Mesenchymal stem cell (in vitro differentiated cells and primary cell): ENCODE measurements at regions not wholly inside any gene's neighbourhood (a gene's known extent, or its start where the extent isn't known, plus 50 kb on each side); places are given as distances from the start of the nearest gene placed in this dataset.

Experiments
- DNase-seq: peaks from one replicate; pipeline ENCODE4 v3.0.0-alpha.2; 2013
- H2AFZ ChIP-seq: one replicate; pipeline ENCODE4 v1.6.1; 2013; ENCODE audit warnings: low read depth, mild to moderate bottlenecking, control low read depth, inconsistent platforms, low read length, moderate library complexity
- H2AK5ac ChIP-seq: 2 replicates; pipeline ENCODE4 v1.6.1; 2013; ENCODE audit warnings: low read length, moderate library complexity, mild to moderate bottlenecking, inconsistent platforms; ENCODE audit not compliant: severe bottlenecking
- H2BK120ac ChIP-seq: one replicate; pipeline ENCODE4 v1.6.1; 2013; ENCODE audit warnings: low read depth, mild to moderate bottlenecking, inconsistent platforms, low read length, moderate library complexity
- H2BK12ac ChIP-seq, 2 experiments: one replicate each; pipeline ENCODE4 v1.6.1; 2013; ENCODE audit warnings: inconsistent platforms in 2 of 2, low read length in 2 of 2, mild to moderate bottlenecking in 2 of 2, moderate library complexity in 2 of 2, control low read depth in 1 of 2
- H2BK15ac ChIP-seq: one replicate; pipeline ENCODE4 v1.6.1; 2013; ENCODE audit warnings: mild to moderate bottlenecking, low read depth, inconsistent platforms; ENCODE audit not compliant: poor library complexity, severe bottlenecking
- H2BK5ac ChIP-seq: 2 replicates; pipeline ENCODE4 v1.6.1; 2013; ENCODE audit warnings: low read depth, mild to moderate bottlenecking, low read length, control low read depth, inconsistent platforms; ENCODE audit not compliant: poor library complexity, severe bottlenecking
- H3K14ac ChIP-seq, 2 experiments: one replicate each; pipeline ENCODE4 v1.6.1; 2013; ENCODE audit warnings: inconsistent platforms in 2 of 2, low read length in 2 of 2, control low read depth in 1 of 2, mild to moderate bottlenecking in 1 of 2, moderate library complexity in 1 of 2
- H3K18ac ChIP-seq, 2 experiments: one replicate each; pipeline ENCODE4 v1.6.1; 2013; ENCODE audit warnings: inconsistent platforms in 2 of 2, low read length in 2 of 2, control low read depth in 1 of 2, low read depth in 1 of 2, mild to moderate bottlenecking in 1 of 2
- H3K23ac ChIP-seq, 2 experiments: one replicate each; pipeline ENCODE4 v1.6.1; 2013; ENCODE audit warnings: inconsistent platforms in 2 of 2, low read length in 2 of 2, mild to moderate bottlenecking in 2 of 2, moderate library complexity in 2 of 2, control low read depth in 1 of 2
- H3K27ac ChIP-seq: 2 replicates; pipeline ENCODE4 v1.5.1; 2013; ENCODE audit warnings: mild to moderate bottlenecking, moderate library complexity, low read length, control low read depth, inconsistent platforms; ENCODE audit not compliant: poor library complexity, severe bottlenecking
- H3K27me3 ChIP-seq, 2 experiments: 2 replicates each; pipeline versions ENCODE4 v1.6.1 to v1.7.0; 2013; ENCODE audit warnings: low read length in 2 of 2, mild to moderate bottlenecking in 2 of 2, moderate library complexity in 2 of 2, control low read depth in 1 of 2, inconsistent platforms in 1 of 2; ENCODE audit not compliant: control insufficient read depth in 1 of 2, insufficient read depth in 1 of 2
- H3K36me3 ChIP-seq, 2 experiments: 2 replicates each; pipeline versions ENCODE4 v1.6.1 to v1.7.0; 2013; ENCODE audit warnings: low read length in 2 of 2, control low read depth in 1 of 2, inconsistent platforms in 1 of 2, low read depth in 1 of 2, mild to moderate bottlenecking in 1 of 2; ENCODE audit not compliant: insufficient read depth in 2 of 2, control insufficient read depth in 1 of 2
- H3K4ac ChIP-seq, 2 experiments: one replicate each; pipeline ENCODE4 v1.6.1; 2013; ENCODE audit warnings: inconsistent platforms in 2 of 2, low read length in 2 of 2, mild to moderate bottlenecking in 2 of 2, moderate library complexity in 2 of 2, control low read depth in 1 of 2, low read depth in 1 of 2
- H3K4me1 ChIP-seq: 2 replicates; pipeline ENCODE4 v1.6.1; 2013; ENCODE audit warnings: low read depth, low read length, control low read depth; ENCODE audit not compliant: control insufficient read depth, insufficient read depth
- H3K4me2 ChIP-seq: 2 replicates; pipeline ENCODE4 v1.6.1; 2013; ENCODE audit warnings: low read length, mild to moderate bottlenecking, inconsistent platforms; ENCODE audit not compliant: poor library complexity, severe bottlenecking
- H3K4me3 ChIP-seq, 2 experiments: 2 replicates each; pipeline versions ENCODE4 v1.5.1 to v1.7.0; 2013; ENCODE audit warnings: low read length in 2 of 2, mild to moderate bottlenecking in 2 of 2, control low read depth in 1 of 2, low read depth in 1 of 2; ENCODE audit not compliant: insufficient read depth in 1 of 2
- H3K79me1 ChIP-seq: replicated peaks from 2 replicates; pipeline ENCODE4 v1.6.1; 2013; ENCODE audit warnings: mild to moderate bottlenecking, control low read depth, low read length, inconsistent platforms; ENCODE audit not compliant: poor library complexity, severe bottlenecking
- H3K9ac ChIP-seq: 2 replicates; pipeline ENCODE4 v1.7.0; 2013; ENCODE audit warnings: mild to moderate bottlenecking, low read length, moderate library complexity
- H3K9me3 ChIP-seq: 2 replicates; pipeline ENCODE4 v1.7.0; 2013; ENCODE audit warnings: mild to moderate bottlenecking, low read length; ENCODE audit not compliant: control insufficient read depth
- H4K8ac ChIP-seq: one replicate; pipeline ENCODE4 v1.6.1; 2013; ENCODE audit warnings: inconsistent platforms, mild to moderate bottlenecking, low read length, moderate library complexity
- H4K91ac ChIP-seq: one replicate; pipeline ENCODE4 v1.6.1; 2013; ENCODE audit warnings: mild to moderate bottlenecking, low read length, inconsistent platforms
- WGBS: methylation state at CpG from one replicate; pipeline ENCODE4 v1.1.7; 2013; ENCODE audit warnings: mixed read lengths; 5-methylcytosine and 5-hydroxymethylcytosine counted together

DNA sequence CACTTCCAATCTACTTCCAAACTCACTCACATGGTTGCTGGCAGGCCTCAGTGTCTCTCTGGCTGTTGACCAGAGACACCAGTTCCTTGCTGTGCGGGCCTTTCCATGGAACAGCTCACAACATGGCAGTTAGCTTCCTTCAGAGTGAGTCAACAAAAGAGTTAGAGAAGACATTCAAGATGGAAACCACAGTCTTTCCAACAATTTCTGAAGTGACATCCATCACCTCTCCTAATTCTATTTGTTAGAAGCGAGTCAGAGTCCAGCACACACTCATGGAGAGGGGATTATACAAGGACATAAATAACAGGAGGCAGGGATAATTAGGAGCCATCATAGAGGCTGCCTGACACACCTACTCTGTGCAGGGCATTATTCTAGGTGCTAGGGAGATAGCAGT, 62.5 kb upstream of the TMEM164 start:
- no peak overlapping the region for H2BK12ac ChIP-seq
- H3K36me3 ChIP-seq, result no peaks in the 10 kb centered on the region
- DNase-seq, result no peak
- no peaks in the 10 kb centered on the region for H3K4me1 ChIP-seq
- H2AK5ac ChIP-seq, result no peak overlapping the region
- H3K18ac ChIP-seq, result no peak overlapping the region
- no peaks in the 10 kb centered on the region for H3K79me1 ChIP-seq
- no peak overlapping the region for H4K8ac ChIP-seq
- H3K23ac ChIP-seq, result no peak overlapping the region
- H3K4me3 ChIP-seq, result no peak overlapping the region
- WGBS, result 75% methylated on average over 1 of the region's 2 CpGs
- H2BK15ac ChIP-seq, result no peak overlapping the region
- no peak overlapping the region for H3K4me2 ChIP-seq
- no peak overlapping the region for H3K27ac ChIP-seq
- H3K4ac ChIP-seq, result no peak overlapping the region
- no peak overlapping the region for H2BK5ac ChIP-seq
- H3K27me3 ChIP-seq, result peaks cover 0 to 64% of the 10 kb centered on the region in 2 experiments
- H2BK120ac ChIP-seq, result no peak overlapping the region
- H3K9me3 ChIP-seq, result no peaks in the 10 kb centered on the region
- no peak overlapping the region for H4K91ac ChIP-seq
- H2AFZ ChIP-seq, result no peak overlapping the region
- H3K14ac ChIP-seq, result no peak overlapping the region
- H3K9ac ChIP-seq, result no peak overlapping the region

DNA sequence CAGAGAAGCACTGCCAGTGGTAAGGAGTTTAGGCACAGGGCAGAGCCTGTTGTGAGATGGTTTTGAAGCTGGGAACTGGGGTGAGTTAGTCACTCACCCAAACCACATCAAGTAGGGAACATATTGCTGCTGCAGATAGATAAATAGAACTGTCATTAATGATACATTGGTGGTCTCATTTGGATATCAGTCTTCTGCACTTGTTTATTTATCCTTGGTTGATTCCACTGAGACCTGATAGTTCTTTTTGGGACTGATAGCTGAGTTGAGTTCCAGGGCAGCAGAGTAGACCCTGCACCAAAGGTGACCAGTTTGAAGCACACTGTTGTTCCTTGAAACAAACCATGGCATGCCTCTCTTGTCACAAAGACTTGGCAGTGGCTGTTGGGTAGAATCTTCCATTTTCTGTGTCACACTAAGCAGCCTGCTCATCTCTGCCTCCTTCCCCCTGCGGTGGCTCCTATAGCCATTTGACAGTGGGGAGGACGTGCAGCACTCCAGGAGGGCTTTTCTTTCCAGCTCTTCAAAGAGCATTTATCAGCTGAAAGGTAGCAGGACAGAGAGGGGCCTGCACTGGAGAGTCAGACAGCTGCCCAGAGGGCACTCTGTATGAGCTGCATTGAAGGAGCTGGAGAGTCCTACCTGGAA, 59.7 kb upstream of the TMEM164 start:
- DNase-seq, result no peak
- Histone ChIP-seq H2BK5ac (no peak overlapping the region), H2BK15ac (no peak overlapping the region), H3K4ac (no peak overlapping the region), H3K23ac (no peak overlapping the region), H3K14ac (no peak overlapping the region), H3K27ac (no peak overlapping the region), H2AK5ac (no peak overlapping the region), H3K9me3 (no peaks in the 10 kb centered on the region), H2AFZ (no peak overlapping the region), H3K18ac (no peak overlapping the region), H3K27me3 (peaks cover 0 to 70% of the 10 kb centered on the region in 2 experiments), H4K8ac (no peak overlapping the region), H3K4me2 (no peak overlapping the region), H3K9ac (no peak overlapping the region), H3K4me1 (no peaks in the 10 kb centered on the region), H3K36me3 (no peaks in the 10 kb centered on the region), H2BK120ac (no peak overlapping the region), H3K4me3 (no peak overlapping the region), H2BK12ac (no peak overlapping the region), H3K79me1 (no peaks in the 10 kb centered on the region), H4K91ac (no peak overlapping the region)
- WGBS, result no CpG with 5 or more reads among the region's 2 CpGs

DNA sequence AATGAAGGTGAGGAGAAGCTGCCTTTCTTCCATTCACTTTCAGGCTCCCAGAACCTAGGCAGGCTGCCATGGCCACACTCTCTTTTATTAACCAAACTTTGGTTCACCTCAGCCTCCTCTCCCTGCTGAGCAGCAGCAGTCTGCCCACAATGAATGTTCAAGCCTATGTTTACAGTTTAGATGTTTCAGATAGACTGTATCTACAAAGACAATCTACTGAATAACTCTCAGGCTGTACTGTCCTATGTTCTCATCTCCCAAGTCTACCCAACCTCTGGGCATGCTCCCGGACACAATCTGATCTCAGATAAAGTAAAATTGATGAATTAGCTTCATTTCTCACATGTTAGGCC, 59.2 kb upstream of the TMEM164 start:
- no peak overlapping the region for H4K91ac ChIP-seq
- peaks cover 0 to 67% of the 10 kb centered on the region in 2 experiments for H3K27me3 ChIP-seq

DNA sequence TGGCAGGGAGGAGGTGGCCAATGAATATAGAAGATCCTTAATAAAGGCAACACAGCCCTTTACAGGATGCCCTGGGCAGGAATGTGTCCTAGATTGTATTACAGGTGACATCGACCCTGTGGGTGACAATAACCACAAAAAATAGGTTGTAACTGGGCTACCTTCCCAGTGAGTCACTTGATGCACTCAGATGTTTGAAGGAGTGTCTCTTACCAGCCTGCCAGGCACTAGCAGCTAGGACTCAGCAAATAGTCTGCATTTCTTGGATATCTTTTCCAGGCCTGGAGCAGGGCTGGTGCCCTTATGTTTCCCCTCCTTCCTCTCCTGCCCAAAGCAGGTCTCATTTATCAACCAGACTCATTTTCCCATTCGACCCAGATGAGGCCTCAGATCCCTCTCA, 50.9 kb upstream of the TMEM164 start:
- H3K27me3 ChIP-seq, result peaks cover 0 to 6% of the 10 kb centered on the region in 2 experiments
- H2BK15ac ChIP-seq, result no peak overlapping the region
- H3K14ac ChIP-seq, result no peak overlapping the region
- no peak for DNase-seq
- no peaks in the 10 kb centered on the region for H3K79me1 ChIP-seq
- 71% methylated on average over 2 of the region's 2 CpGs for WGBS
- no peaks in the 10 kb centered on the region for H3K36me3 ChIP-seq
- H2BK5ac ChIP-seq, result no peak overlapping the region
- H3K18ac ChIP-seq, result no peak overlapping the region
- H3K23ac ChIP-seq, result no peak overlapping the region
- H3K9ac ChIP-seq, result no peak overlapping the region
- no peaks in the 10 kb centered on the region for H3K9me3 ChIP-seq
- no peak overlapping the region for H2BK12ac ChIP-seq
- no peak overlapping the region for H3K4me3 ChIP-seq
- H3K27ac ChIP-seq, result no peak overlapping the region
- H4K91ac ChIP-seq, result no peak overlapping the region
- H2BK120ac ChIP-seq, result no peak overlapping the region
- H3K4ac ChIP-seq, result no peak overlapping the region
- H3K4me2 ChIP-seq, result no peak overlapping the region
- H4K8ac ChIP-seq, result no peak overlapping the region
- H3K4me1 ChIP-seq, result no peaks in the 10 kb centered on the region
- H2AFZ ChIP-seq, result no peak overlapping the region
- no peak overlapping the region for H2AK5ac ChIP-seq

More for the DNA sequence above, 59.2 kb upstream of the TMEM164 start:
- 71% methylated on average over 1 of the region's 1 CpG for WGBS
- Histone ChIP-seq H3K18ac (no peak overlapping the region), H3K9ac (no peak overlapping the region), H2BK120ac (no peak overlapping the region), H3K36me3 (no peaks in the 10 kb centered on the region), H2BK15ac (no peak overlapping the region), H2BK5ac (no peak overlapping the region), H3K27ac (no peak overlapping the region), H3K14ac (no peak overlapping the region), H3K4me2 (no peak overlapping the region), H3K23ac (no peak overlapping the region), H2AFZ (no peak overlapping the region), H4K8ac (no peak overlapping the region), H3K79me1 (no peaks in the 10 kb centered on the region), H2AK5ac (no peak overlapping the region), H3K4me1 (no peaks in the 10 kb centered on the region), H3K4me3 (no peak overlapping the region), H3K4ac (no peak overlapping the region), H2BK12ac (no peak overlapping the region), H3K9me3 (no peaks in the 10 kb centered on the region)
- no peak for DNase-seq
